ENCODE measurements at regions not wholly inside any gene's neighbourhood (a gene's known extent, or its start where the extent isn't known, plus 50 kb on each side); places are given as distances from the start of the nearest gene placed in this dataset.

- no peak for TF ChIP-seq CTCF (conservative IDR thresholded peaks at IDR 0.05; ENCODE audit: low read depth, low read length)
- no peak for TF ChIP-seq EZH2 (IDR thresholded peaks at IDR 0.05; ENCODE audit: borderline replicate concordance, low read depth, low read length, poor library complexity, severe bottlenecking)
- DNase-seq (ENCODE audit: low spot score): peak; percentile 6
- Histone ChIP-seq H3K9me3 (ENCODE audit: low read depth, low read length, poor library complexity, severe bottlenecking) (no peaks in the 10 kb centered on the region), H3K27me3 (replicated peaks; ENCODE audit: insufficient read depth, low read depth, low read length, poor library complexity) (peaks cover 24% of the 10 kb centered on the region), H3K27ac (ENCODE audit: low read depth, low read length, poor library complexity, severe bottlenecking) (no peak overlapping the region), H3K4me1 (ENCODE audit: insufficient read depth, low read length, poor library complexity, severe bottlenecking) (no peaks in the 10 kb centered on the region), H3K4me3 (ENCODE audit: low read depth, low read length, poor library complexity, severe bottlenecking) (no peak overlapping the region), H3K36me3 (ENCODE audit: insufficient read depth, low read length, poor library complexity, severe bottlenecking) (no peaks in the 10 kb centered on the region)
- ChIA-PET CTCF (no interaction called here), POLR2A (ENCODE audit: low non-redundant PET) (no interaction called here)
- no TSS peak for BruUV-seq (replicated peaks)
- intact Hi-C loops (cut with micrococcal nuclease; ENCODE audit: unreplicated experiment): no loop called here
Measured at GRCh38 chr5:60257596-60258271, 364.2 kb upstream of the PDE4D start.

GRCh38 chr5:60256546-60256945 is 363.0 kb upstream of the PDE4D start:
- no TSS peak for BruUV-seq (replicated peaks)
- no peaks in the 10 kb centered on the region for H3K36me3 ChIP-seq (ENCODE audit: insufficient read depth, low read length, poor library complexity, severe bottlenecking)
- H3K4me3 ChIP-seq (ENCODE audit: low read depth, low read length, poor library complexity, severe bottlenecking): no peak overlapping the region
- intact Hi-C loops (cut with micrococcal nuclease; ENCODE audit: unreplicated experiment): no loop called here
- no peak for DNase-seq (ENCODE audit: low spot score)
- H3K4me1 ChIP-seq (ENCODE audit: insufficient read depth, low read length, poor library complexity, severe bottlenecking): no peaks in the 10 kb centered on the region
- H3K9me3 ChIP-seq (ENCODE audit: low read depth, low read length, poor library complexity, severe bottlenecking): no peaks in the 10 kb centered on the region
- TF ChIP-seq EZH2 (IDR thresholded peaks at IDR 0.05; ENCODE audit: borderline replicate concordance, low read depth, low read length, poor library complexity, severe bottlenecking) (no peak), CTCF (conservative IDR thresholded peaks at IDR 0.05; ENCODE audit: low read depth, low read length) (no peak)
- POLR2A ChIA-PET (ENCODE audit: low non-redundant PET): no interaction called here
- peaks cover 24% of the 10 kb centered on the region for H3K27me3 ChIP-seq (replicated peaks; ENCODE audit: insufficient read depth, low read depth, low read length, poor library complexity)
- CTCF ChIA-PET: no interaction called here
- no peak overlapping the region for H3K27ac ChIP-seq (ENCODE audit: low read depth, low read length, poor library complexity, severe bottlenecking)

DNA sequence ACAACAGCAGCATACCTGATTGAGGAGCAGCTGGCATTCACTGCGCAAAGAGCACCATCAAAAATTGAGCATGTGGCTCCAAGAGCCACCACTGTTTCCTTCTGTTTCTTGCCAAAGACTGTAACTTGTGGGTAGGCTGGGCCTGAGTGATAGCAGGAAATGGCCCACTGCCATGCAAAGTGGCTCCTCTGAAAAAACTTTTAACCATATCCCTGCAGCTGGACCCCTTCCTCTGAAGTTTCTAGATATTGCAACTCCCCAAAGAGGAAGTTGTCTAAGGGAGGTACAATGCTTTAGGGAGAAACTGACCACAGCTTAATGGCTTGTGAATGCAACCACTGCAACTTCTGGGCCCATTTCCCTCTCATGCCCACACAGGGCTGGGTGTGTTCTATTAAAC is 355.4 kb upstream of the PDE4D start:
- Histone ChIP-seq H3K36me3 (ENCODE audit: insufficient read depth, low read length, poor library complexity, severe bottlenecking) (no peaks in the 10 kb centered on the region), H3K9me3 (ENCODE audit: low read depth, low read length, poor library complexity, severe bottlenecking) (no peaks in the 10 kb centered on the region), H3K27me3 (replicated peaks; ENCODE audit: insufficient read depth, low read depth, low read length, poor library complexity) (peaks cover 16% of the 10 kb centered on the region), H3K4me1 (ENCODE audit: insufficient read depth, low read length, poor library complexity, severe bottlenecking) (no peaks in the 10 kb centered on the region), H3K4me3 (ENCODE audit: low read depth, low read length, poor library complexity, severe bottlenecking) (no peak overlapping the region), H3K27ac (ENCODE audit: low read depth, low read length, poor library complexity, severe bottlenecking) (no peak overlapping the region)
- POLR2A ChIA-PET (ENCODE audit: low non-redundant PET): no interaction called here
- intact Hi-C loops (cut with micrococcal nuclease; ENCODE audit: unreplicated experiment): no loop called here
- CTCF ChIA-PET: no interaction called here
- DNase-seq (ENCODE audit: low spot score): no peak
- TF ChIP-seq EZH2 (IDR thresholded peaks at IDR 0.05; ENCODE audit: borderline replicate concordance, low read depth, low read length, poor library complexity, severe bottlenecking) (no peak), CTCF (conservative IDR thresholded peaks at IDR 0.05; ENCODE audit: low read depth, low read length) (no peak)
- BruUV-seq (replicated peaks): no TSS peak

Measured in A673 (cell line).